Transverse colon (tissue), 4 donors: ENCODE measurements at regions not wholly inside any gene's neighbourhood (a gene's known extent, or its start where the extent isn't known, plus 50 kb on each side); places are given as distances from the start of the nearest gene placed in this dataset.
"Not testable (repeated sequence)": the region's sequence is repeated elsewhere in the genome, so short reads cannot be mapped to it uniquely, and the experiment has no call there.

Experiments used
- DNase-seq: peaks from one replicate; pipeline ENCODE4 v3.0.0-alpha.2; 2019
- H3K27ac ChIP-seq, 4 donors: fragments of 200-600 bp; sonication (generic); 2 replicates each; pipeline ENCODE4 v1.5.1; 2016 to 2018; ENCODE audit warnings: inconsistent platforms in 4 of 4
- H3K27me3 ChIP-seq: fragments of 200-600 bp; sonication (generic); 2 replicates; pipeline ENCODE4 v1.5.1; 2017; ENCODE audit warnings: inconsistent platforms
- H3K36me3 ChIP-seq, 4 donors: fragments of 200-600 bp; sonication (generic); 2 replicates each; pipeline ENCODE4 v1.5.1; 2017 to 2019; ENCODE audit warnings: inconsistent platforms in 4 of 4
- H3K4me1 ChIP-seq, 4 donors: fragments of 200-600 bp; sonication (generic); 2 replicates each; pipeline ENCODE4 v1.5.1; 2017 to 2020; ENCODE audit warnings: inconsistent platforms in 4 of 4
- H3K4me3 ChIP-seq, 4 donors: fragments of 200-600 bp; sonication (generic); 1 replicate in 1 of 4; 2 replicates in 3 of 4; pipeline versions ENCODE4 v1.5.1 to v1.6.1; 2017 to 2019; ENCODE audit warnings: inconsistent platforms in 4 of 4
- H3K9me3 ChIP-seq, 2 donors: fragments of 200-600 bp; sonication (generic); 2 replicates each; pipeline ENCODE4 v1.5.1; 2017 to 2019; ENCODE audit warnings: inconsistent platforms in 2 of 2
- EP300 ChIP-seq: sonication (generic); formaldehyde crosslinking; IDR thresholded peaks from one replicate; pipeline ENCODE4 v1.6.1; 2017; ENCODE audit warnings: antibody characterized with exemption, low read depth
- POLR2A ChIP-seq: fragments of 450-650 bp; IDR thresholded peaks from one replicate; pipeline ENCODE4 v1.6.1; 2016; ENCODE audit warnings: antibody characterized with exemption, mild to moderate bottlenecking, moderate library complexity
- POLR2AphosphoS5 ChIP-seq, 3 donors: sonication (generic); formaldehyde crosslinking; IDR thresholded peaks; one replicate each; pipeline ENCODE4 v1.6.1; 2016; ENCODE audit warnings: antibody characterized with exemption in 3 of 3
- WGBS, 2 donors: methylation state at CpG; one replicate each; pipeline ENCODE4 v1.1.5; 2018; ENCODE audit warnings: low coverage in 1 of 2; 5-methylcytosine and 5-hydroxymethylcytosine counted together
- in situ Hi-C, 4 donors: fragments of 200-750 bp; cut with MboI; loops; one replicate each; pipeline versions ENCODE4 v1.15.0 to v1.15.1; 2017; ENCODE audit warnings: low sequenced_read_pairs in 3 of 4, low pct_ligation_motif_present in 1 of 4, low pct_unique_long_range_greater_than_20kb in 1 of 4
- intact Hi-C: fragments of 100-400 bp; cut with DNase I; formaldehyde crosslinking; loops from one replicate; pipeline ENCODE4 v1.15.1; 2023; ENCODE audit warnings: low total_unique reads
- TF ChIP-seq, protein P1 (sequence below), 5 experiments: fragments of 200-600 bp in 3 of 5; fragments of 450-650 bp in 2 of 5; sonication (generic) in 3 of 5; IDR thresholded peaks; 1 replicate in 2 of 5; 2 replicates in 3 of 5; pipeline ENCODE4 v1.5.1; 2016 to 2017; ENCODE audit warnings: antibody characterized with exemption in 5 of 5, inconsistent platforms in 3 of 5, mild to moderate bottlenecking in 2 of 5, moderate library complexity in 1 of 5

DNA sequence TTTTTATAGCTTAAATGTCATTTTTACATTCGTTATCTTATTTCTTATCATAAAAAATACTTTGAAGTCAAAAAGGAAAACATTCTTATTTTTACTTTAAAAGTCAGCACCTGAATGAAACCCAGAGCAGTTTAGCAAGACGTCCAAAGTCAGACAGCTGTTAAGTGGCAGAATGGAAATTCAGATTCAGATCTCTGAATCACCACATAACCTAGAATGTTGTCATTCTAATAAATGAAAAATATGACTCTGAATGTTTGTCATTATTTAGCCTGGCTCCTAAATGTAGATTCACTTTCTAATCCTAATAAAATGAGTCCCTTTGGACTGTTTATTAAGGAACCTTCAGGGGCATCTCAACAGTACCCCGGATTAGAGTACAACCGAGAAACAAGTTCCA lies 75.2 kb upstream of the RGS7 start:
- DNase-seq, result no peak
- Histone ChIP-seq H3K27ac (no peak overlapping the region), H3K4me3 (no peak overlapping the region), H3K27me3 (peaks cover 5% of the 10 kb centered on the region), H3K4me1 (no peaks in the 10 kb centered on the region), H3K36me3 (no peaks in the 10 kb centered on the region), H3K9me3 (no peaks in the 10 kb centered on the region)
- in situ Hi-C loops, result no loop called here
- whole genome bisulfite sequencing, 2 donors, result 67 to 72% methylated on average over 4 of the region's 4 CpGs
- intact Hi-C loops, result no loop called here
- TF ChIP-seq POLR2A, result no peak
- TF ChIP-seq EP300, result no peak
- TF ChIP-seq, protein P1, sequence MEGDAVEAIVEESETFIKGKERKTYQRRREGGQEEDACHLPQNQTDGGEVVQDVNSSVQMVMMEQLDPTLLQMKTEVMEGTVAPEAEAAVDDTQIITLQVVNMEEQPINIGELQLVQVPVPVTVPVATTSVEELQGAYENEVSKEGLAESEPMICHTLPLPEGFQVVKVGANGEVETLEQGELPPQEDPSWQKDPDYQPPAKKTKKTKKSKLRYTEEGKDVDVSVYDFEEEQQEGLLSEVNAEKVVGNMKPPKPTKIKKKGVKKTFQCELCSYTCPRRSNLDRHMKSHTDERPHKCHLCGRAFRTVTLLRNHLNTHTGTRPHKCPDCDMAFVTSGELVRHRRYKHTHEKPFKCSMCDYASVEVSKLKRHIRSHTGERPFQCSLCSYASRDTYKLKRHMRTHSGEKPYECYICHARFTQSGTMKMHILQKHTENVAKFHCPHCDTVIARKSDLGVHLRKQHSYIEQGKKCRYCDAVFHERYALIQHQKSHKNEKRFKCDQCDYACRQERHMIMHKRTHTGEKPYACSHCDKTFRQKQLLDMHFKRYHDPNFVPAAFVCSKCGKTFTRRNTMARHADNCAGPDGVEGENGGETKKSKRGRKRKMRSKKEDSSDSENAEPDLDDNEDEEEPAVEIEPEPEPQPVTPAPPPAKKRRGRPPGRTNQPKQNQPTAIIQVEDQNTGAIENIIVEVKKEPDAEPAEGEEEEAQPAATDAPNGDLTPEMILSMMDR (IDR thresholded peaks at IDR 0.05), result no peak
- no peak for TF ChIP-seq POLR2AphosphoS5 (IDR thresholded peaks at IDR 0.05)

GRCh38 chr1:241425091-241425490 lies 68.1 kb upstream of the RGS7 start:
- in situ Hi-C loops, H3K36me3 ChIP-seq, intact Hi-C loops, H3K4me3 ChIP-seq, H3K27ac ChIP-seq, H3K9me3 ChIP-seq, DNase-seq: not testable (repeated sequence)
- Histone ChIP-seq H3K27me3 (peaks cover 47% of the 10 kb centered on the region), H3K4me1 (peaks cover 0 to 12% (median 6%) of the 10 kb centered on the region in 4 donors)
- WGBS, 2 donors, result 68 to 78% methylated on average over 3 to 4 of the region's 4 CpGs

GRCh38 chr1:241424480-241424971 lies 67.5 kb upstream of the RGS7 start:
- Histone ChIP-seq H3K36me3 (no peaks in the 10 kb centered on the region), H3K9me3 (no peaks in the 10 kb centered on the region), H3K27me3 (peaks cover 47% of the 10 kb centered on the region), H3K4me3 (peak overlapping the region in 3 of 4 donors; percentile 14 to 41 (median 29)), H3K4me1 (peaks cover 0 to 12% (median 6%) of the 10 kb centered on the region in 4 donors), H3K27ac (no peak overlapping the region)
- in situ Hi-C loops (no loop called here), intact Hi-C loops (no loop called here)
- 29% methylated on average over 15 of the region's 21 CpGs; no CpG with 5 or more reads in 1 of the 2 donors for WGBS, 2 donors
- TF ChIP-seq POLR2AphosphoS5 (IDR thresholded peaks at IDR 0.05) (no peak), POLR2A (no peak)
- DNase-seq, result no peak

DNA sequence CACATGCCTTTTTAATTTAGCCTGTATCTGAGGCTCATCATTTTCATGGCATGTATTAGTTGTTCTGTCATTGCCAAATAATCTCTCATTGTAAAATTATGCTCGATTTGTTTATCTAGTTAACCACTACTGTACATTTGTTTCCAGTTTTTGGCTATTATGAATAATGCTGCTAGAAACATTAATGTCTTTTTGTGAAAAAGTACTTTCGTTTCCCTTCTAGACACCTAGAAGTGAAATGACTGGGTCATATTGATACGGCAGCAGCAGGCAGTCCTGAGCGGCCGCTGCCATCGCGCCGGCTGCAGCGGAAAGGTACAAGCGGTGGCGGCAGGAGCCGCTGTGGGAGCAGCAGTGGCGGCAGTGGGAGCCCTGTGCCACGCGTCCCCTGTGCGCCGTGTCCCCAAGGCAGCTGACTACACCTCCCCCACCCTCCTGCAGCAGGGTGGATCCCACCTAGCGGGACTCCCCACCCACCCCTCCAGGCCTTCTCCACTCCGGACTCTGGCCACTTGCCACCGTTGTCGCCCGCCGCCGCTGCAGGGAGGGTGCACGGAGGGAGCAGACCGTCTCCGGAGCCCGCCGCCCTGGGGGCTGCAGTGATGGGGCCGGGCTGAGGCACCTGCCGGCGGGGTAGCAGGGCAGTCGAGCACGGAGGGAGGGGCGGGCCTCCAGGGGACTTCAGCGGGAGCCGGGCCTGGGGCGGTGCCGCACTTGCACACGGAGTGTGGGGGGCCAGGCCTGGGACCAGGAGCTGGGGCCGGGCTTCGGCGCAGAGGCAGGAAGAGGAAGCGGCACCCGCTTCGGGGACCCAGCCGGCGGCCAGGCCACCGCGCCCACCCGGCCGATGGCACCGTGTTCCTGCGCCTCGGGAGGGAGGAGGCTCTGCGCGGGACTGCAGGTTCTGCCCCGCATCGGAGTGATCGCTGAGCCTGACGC lies 66.8 kb upstream of the RGS7 start:
- Histone ChIP-seq H3K27ac (no peak overlapping the region), H3K9me3 (no peaks in the 10 kb centered on the region), H3K4me3 (peak overlapping the region in 3 of 4 donors; percentile 14 to 41 (median 29)), H3K36me3 (no peaks in the 10 kb centered on the region), H3K27me3 (peaks cover 47% of the 10 kb centered on the region), H3K4me1 (peaks cover 0 to 12% (median 6%) of the 10 kb centered on the region in 4 donors)
- in situ Hi-C loops, result no loop called here
- intact Hi-C loops, result no loop called here
- 2 to 3% methylated on average over 3 to 35 of the region's 61 CpGs for WGBS, 2 donors
- TF ChIP-seq POLR2A, result no peak
- TF ChIP-seq EP300, result no peak
- TF ChIP-seq, protein P1 (IDR thresholded peaks at IDR 0.05), result no peak
- TF ChIP-seq POLR2AphosphoS5 (IDR thresholded peaks at IDR 0.05), result no peak
- no peak for DNase-seq

- no peak overlapping the region for H3K27ac ChIP-seq
- TF ChIP-seq, protein P1 (IDR thresholded peaks at IDR 0.05), result no peak
- no peak for TF ChIP-seq EP300
- TF ChIP-seq POLR2A, result no peak
- no peak for TF ChIP-seq POLR2AphosphoS5 (IDR thresholded peaks at IDR 0.05)
- intact Hi-C loops (no loop called here), in situ Hi-C loops (no loop called here)
- no peaks in the 10 kb centered on the region for H3K9me3 ChIP-seq
- no peak for DNase-seq
- H3K36me3 ChIP-seq, result no peaks in the 10 kb centered on the region
- WGBS, 2 donors, result 75 to 94% methylated on average over 2 to 6 of the region's 6 CpGs
- H3K4me1 ChIP-seq, result peaks cover 0 to 12% (median 6%) of the 10 kb centered on the region in 4 donors
- peaks cover 42% of the 10 kb centered on the region for H3K27me3 ChIP-seq
- no peak overlapping the region for H3K4me3 ChIP-seq
These were observed 65.5 kb upstream of the RGS7 start for GRCh38 chr1:241422470-241422869.
